Spleen (tissue), 11 donors: ENCODE measurements at regions not wholly inside any gene's neighbourhood (a gene's known extent, or its start where the extent isn't known, plus 50 kb on each side); places are given as distances from the start of the nearest gene placed in this dataset.

Experiments
- DNase-seq: peaks from one replicate; pipeline ENCODE4 v3.0.0-alpha.2; 2020
- H3K27ac ChIP-seq, 8 donors: fragments of 200-600 bp; sonication (generic) in 7 of 8; 1 replicate in 4 of 8; 2 replicates in 4 of 8; pipeline versions ENCODE4 v1.5.0 to v1.8.0; 2016 to 2021; ENCODE audit warnings: inconsistent platforms in 4 of 8, mild to moderate bottlenecking in 4 of 8, moderate library complexity in 1 of 8
- H3K27me3 ChIP-seq, 7 donors: fragments of 200-600 bp; sonication (generic) in 6 of 7; replicated peaks in 1 of 7; 1 replicate in 4 of 7; 2 replicates in 3 of 7; pipeline versions ENCODE4 v1.5.0 to v1.8.0; 2016 to 2021; ENCODE audit warnings: inconsistent platforms in 3 of 7, mild to moderate bottlenecking in 1 of 7
- H3K36me3 ChIP-seq, 6 donors: fragments of 200-600 bp; sonication (generic) in 5 of 6; 1 replicate in 4 of 6; 2 replicates in 2 of 6; pipeline versions ENCODE4 v1.5.0 to v1.8.0; 2016 to 2021; ENCODE audit warnings: inconsistent platforms in 2 of 6
- H3K4me1 ChIP-seq, 6 donors: fragments of 200-600 bp; sonication (generic) in 5 of 6; 1 replicate in 3 of 6; 2 replicates in 3 of 6; pipeline versions ENCODE4 v1.5.0 to v1.8.0; 2016 to 2021; ENCODE audit warnings: inconsistent platforms in 3 of 6
- H3K4me3 ChIP-seq, 8 donors: fragments of 200-600 bp; sonication (generic) in 7 of 8; 1 replicate in 4 of 8; 2 replicates in 4 of 8; pipeline versions ENCODE4 v1.5.0 to v1.8.0; 2016 to 2021; ENCODE audit warnings: inconsistent platforms in 4 of 8, mild to moderate bottlenecking in 4 of 8, moderate library complexity in 2 of 8
- H3K9me3 ChIP-seq, 8 donors: fragments of 200-600 bp; sonication (generic) in 7 of 8; 1 replicate in 4 of 8; 2 replicates in 4 of 8; pipeline versions ENCODE4 v1.5.0 to v1.8.0; 2016 to 2021; ENCODE audit warnings: inconsistent platforms in 4 of 8
- POLR2A ChIP-seq, 3 donors: fragments of 450-650 bp; IDR thresholded peaks; one replicate each; pipeline ENCODE4 v1.5.1; 2017; ENCODE audit warnings: antibody characterized with exemption in 3 of 3, mild to moderate bottlenecking in 1 of 3
- POLR2AphosphoS5 ChIP-seq, 3 donors: sonication (generic); formaldehyde crosslinking; IDR thresholded peaks; one replicate each; pipeline ENCODE4 v1.5.1; 2017; ENCODE audit warnings: antibody characterized with exemption in 3 of 3
- WGBS, 5 donors: extraction: QIAGEN DNeasy Blood & Tissue Kit in 3 of 5; methylation state at CpG; one replicate each; pipeline versions ENCODE4 v1.1.5 to v1.1.7; 2013 to 2018; 5-methylcytosine and 5-hydroxymethylcytosine counted together
- intact Hi-C: fragments of 100-400 bp; cut with DNase I; formaldehyde crosslinking; loops from one replicate; pipeline ENCODE4 v1.15.0; 2023; ENCODE audit warnings: low total_unique reads
- TF ChIP-seq, protein P1 (sequence below), 11 experiments: fragments of 200-600 bp in 7 of 11; fragments of 450-650 bp in 4 of 11; sonication (generic) in 4 of 11; IDR thresholded peaks in 8 of 11; conservative IDR thresholded peaks in 3 of 11; 1 replicate in 7 of 11; 2 replicates in 4 of 11; pipeline versions ENCODE4 v1.4.0 to v1.8.0; 2016 to 2021; ENCODE audit warnings: antibody characterized with exemption in 11 of 11, inconsistent platforms in 4 of 11, mild to moderate bottlenecking in 1 of 11
- donor health status: healthy with polysubstance abuse.
- donor health status: DM: no; HTN: no; CAD: no; lungs with moderate emphysema.
- donor health status: DM: no; HTN: no; CAD: no.
- donor health status: Bipolar disorder and iron deficiency.
- donor health status: healthy.
- donor health status: DM: no; HTN: no; CAD: no.
- donor health status: DM: yes; HTN: yes; CAD: no.

DNA sequence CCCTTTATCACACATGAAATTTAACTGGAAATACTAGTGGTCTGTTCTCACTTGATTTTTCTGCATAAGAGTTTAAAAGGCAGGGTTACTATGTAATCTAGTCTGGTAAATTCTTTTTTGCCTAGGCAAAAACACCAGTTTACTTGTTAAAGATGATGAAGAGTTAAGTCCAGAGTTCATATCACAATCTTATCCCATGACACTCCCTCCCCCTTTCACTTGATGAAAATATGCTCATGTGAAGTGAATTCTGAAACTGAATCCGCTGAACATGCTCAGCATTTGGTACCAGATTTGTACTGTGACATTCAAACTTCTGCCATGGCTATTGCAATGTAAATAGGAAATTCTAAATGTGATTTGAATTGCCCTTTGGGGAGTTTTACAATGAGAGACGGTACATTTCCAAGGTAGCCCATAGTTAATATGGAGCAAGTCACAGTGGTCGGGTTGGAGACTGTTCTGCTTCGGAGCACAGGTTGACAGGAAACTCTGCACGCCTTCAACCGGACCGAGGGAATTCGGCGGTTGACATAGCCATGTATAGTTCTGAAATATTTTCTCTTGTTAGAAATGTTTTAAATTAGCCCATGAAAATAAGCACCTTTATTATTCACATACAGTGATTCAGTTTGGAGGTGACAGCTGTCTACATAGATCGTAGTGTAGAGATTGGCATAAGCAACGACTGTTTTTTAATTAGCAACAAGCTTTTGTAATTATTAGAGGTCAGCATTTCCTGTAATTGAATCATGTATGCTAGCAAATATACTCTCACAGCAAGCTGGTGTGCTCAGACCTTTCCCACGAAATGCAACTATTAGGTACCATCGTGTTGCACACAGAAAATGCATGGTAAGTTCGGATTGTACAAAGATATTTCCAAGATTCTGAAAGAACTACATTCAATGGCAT lies 768.6 kb upstream of the GOLIM4 start:
- WGBS, 5 donors: 69 to 79% (median 72%) methylated on average over 14 of the region's 14 CpGs
- Histone ChIP-seq H3K27ac (no peak overlapping the region), H3K9me3 (no peaks in the 10 kb centered on the region), H3K4me3 (no peak overlapping the region), H3K27me3 (peaks cover 0 to 4% (median 0%) of the 10 kb centered on the region in 7 donors), H3K4me1 (no peaks in the 10 kb centered on the region), H3K36me3 (no peaks in the 10 kb centered on the region)
- TF ChIP-seq POLR2A (IDR thresholded peaks at IDR 0.05) (no peak), POLR2AphosphoS5 (IDR thresholded peaks at IDR 0.05) (no peak)
- TF ChIP-seq, protein P1, sequence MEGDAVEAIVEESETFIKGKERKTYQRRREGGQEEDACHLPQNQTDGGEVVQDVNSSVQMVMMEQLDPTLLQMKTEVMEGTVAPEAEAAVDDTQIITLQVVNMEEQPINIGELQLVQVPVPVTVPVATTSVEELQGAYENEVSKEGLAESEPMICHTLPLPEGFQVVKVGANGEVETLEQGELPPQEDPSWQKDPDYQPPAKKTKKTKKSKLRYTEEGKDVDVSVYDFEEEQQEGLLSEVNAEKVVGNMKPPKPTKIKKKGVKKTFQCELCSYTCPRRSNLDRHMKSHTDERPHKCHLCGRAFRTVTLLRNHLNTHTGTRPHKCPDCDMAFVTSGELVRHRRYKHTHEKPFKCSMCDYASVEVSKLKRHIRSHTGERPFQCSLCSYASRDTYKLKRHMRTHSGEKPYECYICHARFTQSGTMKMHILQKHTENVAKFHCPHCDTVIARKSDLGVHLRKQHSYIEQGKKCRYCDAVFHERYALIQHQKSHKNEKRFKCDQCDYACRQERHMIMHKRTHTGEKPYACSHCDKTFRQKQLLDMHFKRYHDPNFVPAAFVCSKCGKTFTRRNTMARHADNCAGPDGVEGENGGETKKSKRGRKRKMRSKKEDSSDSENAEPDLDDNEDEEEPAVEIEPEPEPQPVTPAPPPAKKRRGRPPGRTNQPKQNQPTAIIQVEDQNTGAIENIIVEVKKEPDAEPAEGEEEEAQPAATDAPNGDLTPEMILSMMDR (IDR thresholded peaks at IDR 0.05 in 8 of 11, conservative IDR thresholded peaks at IDR 0.05 in 3 of 11): no peak
- no peak for DNase-seq
- intact Hi-C loops: loop anchor here (10.0 kb wide), 1 partner anchor 880 kb away; no protein-coding TSS in a partner anchor

DNA sequence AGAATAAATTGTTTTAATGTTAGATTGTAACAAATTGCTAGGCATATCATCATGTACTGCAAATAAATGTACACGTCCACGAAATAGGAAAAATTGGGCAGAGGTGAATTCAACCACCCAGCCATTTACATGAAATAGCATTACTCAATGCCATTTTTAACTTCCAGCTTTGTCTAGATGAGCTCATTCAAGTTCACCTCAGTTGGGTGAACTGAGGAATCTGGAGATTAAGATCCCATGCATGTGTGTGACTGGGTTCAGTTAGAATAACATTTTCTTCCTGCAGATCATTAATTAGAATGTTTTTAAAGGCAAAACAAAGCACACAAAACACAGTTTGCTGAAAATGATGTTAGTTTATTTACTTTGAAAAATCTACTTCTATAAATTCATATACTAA lies 767.8 kb upstream of the GOLIM4 start:
- no peak overlapping the region for H3K27ac ChIP-seq
- intact Hi-C loops: loop anchor here (10.0 kb wide), 1 partner anchor 881 kb away; no protein-coding TSS in a partner anchor
- no peak overlapping the region for H3K4me3 ChIP-seq
- H3K27me3 ChIP-seq: peaks cover 0 to 4% (median 0%) of the 10 kb centered on the region in 7 donors
- no peaks in the 10 kb centered on the region for H3K36me3 ChIP-seq
- WGBS, 5 donors: 83 to 91% (median 89%) methylated on average over 2 of the region's 2 CpGs
- H3K9me3 ChIP-seq: no peaks in the 10 kb centered on the region
- TF ChIP-seq, protein P1 (IDR thresholded peaks at IDR 0.05 in 8 of 11, conservative IDR thresholded peaks at IDR 0.05 in 3 of 11): no peak
- no peak for TF ChIP-seq POLR2A (IDR thresholded peaks at IDR 0.05)
- no peak for TF ChIP-seq POLR2AphosphoS5 (IDR thresholded peaks at IDR 0.05)
- DNase-seq: no peak
- H3K4me1 ChIP-seq: no peaks in the 10 kb centered on the region

DNA sequence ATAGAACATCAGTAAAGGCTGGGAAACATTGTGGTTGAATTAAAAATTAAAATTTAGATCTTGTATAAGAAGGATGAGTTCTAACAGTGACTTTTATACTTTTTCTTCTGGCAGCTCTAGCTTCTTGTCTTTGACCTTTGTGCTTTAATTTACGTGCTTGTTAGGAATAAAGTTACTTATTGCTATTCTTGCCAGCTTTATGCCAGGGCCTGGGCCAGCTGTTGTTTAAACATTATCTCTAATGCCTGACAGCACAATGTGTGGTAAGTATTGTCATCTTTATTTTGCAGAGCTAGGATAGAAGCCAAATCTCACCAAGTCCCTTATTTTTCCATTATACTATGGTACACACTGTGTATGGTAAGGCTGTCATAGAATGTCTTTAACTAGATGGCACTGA lies 766.7 kb upstream of the GOLIM4 start:
- H3K36me3 ChIP-seq: no peaks in the 10 kb centered on the region
- H3K27ac ChIP-seq: no peak overlapping the region
- H3K4me1 ChIP-seq: no peaks in the 10 kb centered on the region
- H3K4me3 ChIP-seq: no peak overlapping the region
- peaks cover 0 to 4% (median 0%) of the 10 kb centered on the region in 7 donors for H3K27me3 ChIP-seq
- H3K9me3 ChIP-seq: no peaks in the 10 kb centered on the region
- intact Hi-C loops: loop anchor here (10.0 kb wide), 1 partner anchor 882 kb away; no protein-coding TSS in a partner anchor
- TF ChIP-seq POLR2A (IDR thresholded peaks at IDR 0.05) (no peak), POLR2AphosphoS5 (IDR thresholded peaks at IDR 0.05) (no peak)
- TF ChIP-seq, protein P1 (IDR thresholded peaks at IDR 0.05 in 8 of 11, conservative IDR thresholded peaks at IDR 0.05 in 3 of 11): no peak
- 71 to 78% (median 74%) methylated on average over 1 of the region's 1 CpG for WGBS, 5 donors
- DNase-seq: no peak

DNA sequence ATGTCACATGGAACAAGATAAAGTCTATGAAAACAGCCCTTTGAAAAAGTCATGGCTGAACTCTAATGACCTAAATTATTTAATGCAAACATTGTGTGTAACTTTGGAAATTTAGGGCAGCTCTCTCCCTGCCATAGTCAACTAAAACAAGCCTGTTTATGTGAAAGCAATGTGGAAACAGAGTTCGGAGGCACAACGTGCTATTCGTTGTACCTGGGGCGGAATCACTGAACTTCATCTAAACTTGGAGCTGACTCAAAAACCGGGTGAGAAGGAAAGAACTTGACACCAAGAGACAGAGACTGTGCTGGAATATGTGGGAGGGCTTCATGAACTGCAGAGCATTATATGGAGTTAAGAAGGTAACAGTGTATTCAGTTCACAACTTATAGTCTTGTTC lies 764.9 kb upstream of the GOLIM4 start:
- no peak for DNase-seq
- 89 to 92% (median 91%) methylated on average over 5 of the region's 5 CpGs for WGBS, 5 donors
- peaks cover 0 to 17% (median 5%) of the 10 kb centered on the region in 8 donors for H3K9me3 ChIP-seq
- TF ChIP-seq, protein P1 (IDR thresholded peaks at IDR 0.05 in 8 of 11, conservative IDR thresholded peaks at IDR 0.05 in 3 of 11): no peak
- TF ChIP-seq POLR2AphosphoS5 (IDR thresholded peaks at IDR 0.05) (no peak), POLR2A (IDR thresholded peaks at IDR 0.05) (no peak)
- H3K36me3 ChIP-seq: no peaks in the 10 kb centered on the region
- no peak overlapping the region for H3K4me3 ChIP-seq
- H3K4me1 ChIP-seq: no peaks in the 10 kb centered on the region
- intact Hi-C loops: loop anchor here (10.0 kb wide), 1 partner anchor 884 kb away; no protein-coding TSS in a partner anchor
- H3K27me3 ChIP-seq: peaks cover 0 to 4% (median 0%) of the 10 kb centered on the region in 7 donors
- H3K27ac ChIP-seq: no peak overlapping the region
